PC-9 (cell line): ENCODE measurements at regions not wholly inside any gene's neighbourhood (a gene's known extent, or its start where the extent isn't known, plus 50 kb on each side); places are given as distances from the start of the nearest gene placed in this dataset.

Experiments
- CTCF ChIP-seq: fragments of 200-600 bp; sonication (generic); conservative IDR thresholded peaks from 2 replicates; pipeline ENCODE4 v1.6.1; 2017; ENCODE audit warnings: mixed run types, antibody characterized with exemption, mild to moderate bottlenecking, moderate library complexity
- EZH2 ChIP-seq: fragments of 200-600 bp; sonication (generic); IDR thresholded peaks from 2 replicates; pipeline ENCODE4 v1.8.0; 2017; ENCODE audit warnings: antibody characterized with exemption, low read depth

- TF ChIP-seq CTCF (no peak), EZH2 (no peak)
Measured at GRCh38 chr4:111905511-111905910, 239.7 kb upstream of the FAM241A start.
